ENCODE measurements at regions not wholly inside any gene's neighbourhood (a gene's known extent, or its start where the extent isn't known, plus 50 kb on each side); places are given as distances from the start of the nearest gene placed in this dataset.

- TF ChIP-seq BHLHE40 (IDR thresholded peaks at IDR 0.05; ENCODE audit: borderline replicate concordance in 1 of 2, low read depth in 2 of 2, low read length in 1 of 2) (peak in 1 of 2 experiments; percentile 3; a peak in 1 of 4 replicates), MTA2 (IDR thresholded peaks at IDR 0.05; ENCODE audit: low read depth) (no peak), CTCF (IDR thresholded peaks at IDR 0.05 in 2 of 3, conservative IDR thresholded peaks at IDR 0.05 in 1 of 3; ENCODE audit: control insufficient read depth in 2 of 3, extremely low read depth in 1 of 3, insufficient read depth in 1 of 3, low read depth in 3 of 3, low read length in 3 of 3) (no peak), POLR2A (IDR thresholded peaks at IDR 0.05; ENCODE audit: low read depth, low read length) (no peak)
Measured at GRCh38 chr3:189567766-189568420, 63.3 kb upstream of the TP63 start.

Data from GM12878 (cell line).